ENCODE measurements at regions not wholly inside any gene's neighbourhood (a gene's known extent, or its start where the extent isn't known, plus 50 kb on each side); places are given as distances from the start of the nearest gene placed in this dataset.

DNA sequence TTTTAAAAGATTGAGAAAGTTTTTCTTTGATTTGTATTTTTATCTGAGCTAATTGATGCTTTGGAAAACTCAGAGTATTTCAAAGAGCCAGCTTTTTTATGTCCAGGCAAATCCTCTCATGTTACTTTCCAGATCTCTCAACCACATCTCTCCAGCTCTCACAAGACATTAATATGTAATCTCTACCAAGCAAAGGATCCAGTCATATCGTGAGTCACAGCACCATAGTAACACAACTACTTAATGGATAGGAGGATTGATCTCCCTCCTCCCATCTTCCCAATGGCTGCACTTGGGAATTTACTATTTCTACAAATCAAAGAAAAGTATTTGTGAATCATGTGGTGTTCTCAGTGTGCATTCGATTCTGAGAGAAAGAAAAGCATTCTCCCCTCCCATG, 63.3 kb downstream of the POU4F1 start:
- TF ChIP-seq CTCF (IDR thresholded peaks at IDR 0.05): no peak
- no peak for TF ChIP-seq POLR2A (IDR thresholded peaks at IDR 0.05)

Data from body of pancreas (tissue), 4 donors.